HL-60 (cell line): ENCODE measurements at regions not wholly inside any gene's neighbourhood (a gene's known extent, or its start where the extent isn't known, plus 50 kb on each side); places are given as distances from the start of the nearest gene placed in this dataset.

Experiments
- CTCF ChIP-seq: IDR thresholded peaks from one replicate; pipeline ENCODE4 v1.5.1; 2011; ENCODE audit warnings: low read length, control low read depth, inconsistent platforms; ENCODE audit not compliant: insufficient read depth
- POLR2AphosphoS5 ChIP-seq: IDR thresholded peaks from 2 replicates; pipeline ENCODE4 v1.6.1; 2012; ENCODE audit warnings: low read depth

- TF ChIP-seq CTCF (no peak), POLR2AphosphoS5 (no peak)
These were observed 87.4 kb downstream of the ZIC4 start for GRCh38 chr3:147318900-147319299.
